SK-N-SH (cell line): ENCODE measurements at regions not wholly inside any gene's neighbourhood (a gene's known extent, or its start where the extent isn't known, plus 50 kb on each side); places are given as distances from the start of the nearest gene placed in this dataset.
"Not testable (repeated sequence)": the region's sequence is repeated elsewhere in the genome, so short reads cannot be mapped to it uniquely, and the experiment has no call there.

Experiments used
- CTCF ChIA-PET: fragments of 300-600, 350-600 bp; formaldehyde crosslinking; extraction: SDS; loops from one replicate; lab custom pipeline; 2021; lab: Yijun Ruan, JAX
- POLR2A ChIA-PET: fragments of 350-600 bp; sonication (Branson Sonifier 250); formaldehyde crosslinking; extraction: SDS; loops from one replicate; lab custom pipeline; 2020; ENCODE audit warnings: antibody characterized with exemption, inconsistent platforms; lab: Yijun Ruan, JAX
- DNase-seq: peaks from one replicate; pipeline ENCODE4 v3.0.0; 2012
- H2AFZ ChIP-seq: fragments of 200-600 bp; sonication (generic); 2 replicates; pipeline ENCODE4 v1.8.1; 2016; ENCODE audit warnings: antibody characterized with exemption, mild to moderate bottlenecking, low read depth
- H3F3A ChIP-seq: fragments of 200-600 bp; sonication (generic); replicated peaks from 2 replicates; pipeline ENCODE3; 2016; ENCODE audit warnings: antibody characterized with exemption, mild to moderate bottlenecking; ENCODE audit not compliant: insufficient read depth
- H3K27ac ChIP-seq, 2 experiments: fragments of 200-500 bp in 1 of 2; fragments of 200-600 bp in 1 of 2; sonication (Bioruptor generic) in 1 of 2; sonication (generic), shearing (Covaris generic) in 1 of 2; 2 replicates each; pipeline versions ENCODE4 v1.5.1 to v1.6.1; 2014 to 2016; ENCODE audit warnings: low read depth in 2 of 2, inconsistent platforms in 1 of 2, low read length in 1 of 2, mild to moderate bottlenecking in 1 of 2, mixed read lengths in 1 of 2
- H3K27me3 ChIP-seq: fragments of 200-600 bp; sonication (generic), shearing (Covaris generic); 2 replicates; pipeline ENCODE4 v1.6.1; 2016; ENCODE audit warnings: mixed run types; ENCODE audit not compliant: insufficient read depth
- H3K36me3 ChIP-seq, 2 experiments: fragments of 200-500 bp in 1 of 2; fragments of 200-600 bp in 1 of 2; sonication (Bioruptor generic) in 1 of 2; sonication (generic) in 1 of 2; replicated peaks in 1 of 2; 2 replicates each; pipeline versions ENCODE3 to v1.5.1; 2014 to 2016; ENCODE audit warnings: low read length in 1 of 2, mild to moderate bottlenecking in 1 of 2; ENCODE audit not compliant: insufficient read depth in 2 of 2, control insufficient read depth in 1 of 2
- H3K4me1 ChIP-seq, 2 experiments: fragments of 200-500 bp in 1 of 2; fragments of 200-600 bp in 1 of 2; sonication (Bioruptor generic) in 1 of 2; sonication (generic), shearing (Covaris generic) in 1 of 2; 2 replicates each; pipeline versions ENCODE4 v1.5.1 to v1.6.1; 2014 to 2016; ENCODE audit warnings: low read depth in 1 of 2, low read length in 1 of 2, mixed run types in 1 of 2; ENCODE audit not compliant: insufficient read depth in 2 of 2, control insufficient read depth in 1 of 2
- H3K4me2 ChIP-seq: fragments of 200-600 bp; sonication (generic), shearing (Covaris generic); 2 replicates; pipeline ENCODE4 v1.6.1; 2017; ENCODE audit warnings: mixed run types
- H3K4me3 ChIP-seq, 2 experiments: fragments of 200-500 bp in 1 of 2; fragments of 200-600 bp in 1 of 2; sonication (Bioruptor generic) in 1 of 2; sonication (generic), shearing (Covaris generic) in 1 of 2; 2 replicates each; pipeline versions ENCODE4 v1.5.1 to v1.8.1; 2014 to 2016; ENCODE audit warnings: low read depth in 2 of 2, inconsistent platforms in 1 of 2, low read length in 1 of 2, mild to moderate bottlenecking in 1 of 2, mixed read lengths in 1 of 2, moderate library complexity in 1 of 2
- H3K79me2 ChIP-seq: fragments of 200-600 bp; sonication (generic); 2 replicates; pipeline ENCODE4 v1.8.1; 2017; ENCODE audit warnings: mild to moderate bottlenecking; ENCODE audit not compliant: insufficient read depth
- H3K9ac ChIP-seq: fragments of 200-600 bp; sonication (generic); 2 replicates; pipeline ENCODE4 v1.6.1; 2017; ENCODE audit warnings: mixed run types
- H3K9me2 ChIP-seq: fragments of 200-600 bp; sonication (generic); 2 replicates; pipeline ENCODE4 v1.6.1; 2017; ENCODE audit warnings: mixed run types
- H3K9me3 ChIP-seq: fragments of 200-600 bp; sonication (generic); 2 replicates; pipeline ENCODE4 v1.6.1; 2017; ENCODE audit warnings: mixed run types, mild to moderate bottlenecking, moderate library complexity
- H4K20me1 ChIP-seq: fragments of 200-600 bp; sonication (generic); 2 replicates; pipeline ENCODE4 v1.6.1; 2017; ENCODE audit warnings: mild to moderate bottlenecking, mixed run types; ENCODE audit not compliant: insufficient read depth
- CTCF ChIP-seq: fragments of 200-600 bp; sonication (generic); IDR thresholded peaks from 2 replicates; pipeline ENCODE4 v1.6.1; 2017; ENCODE audit warnings: antibody characterized with exemption, mild to moderate bottlenecking, moderate library complexity
- EZH2phosphoT487 ChIP-seq: fragments of 200-600 bp; sonication (generic); IDR thresholded peaks from 2 replicates; pipeline ENCODE4 v1.6.1; 2017; ENCODE audit warnings: low read depth, mixed run types, mild to moderate bottlenecking, antibody characterized with exemption, moderate library complexity, borderline replicate concordance
- IRF3 ChIP-seq: fragments of 150-350 bp; IDR thresholded peaks from 2 replicates; pipeline ENCODE4 v1.6.1; 2016; ENCODE audit warnings: mild to moderate bottlenecking, low read depth, low read length
- NFIC ChIP-seq: IDR thresholded peaks from 2 replicates; pipeline ENCODE4 v1.4.0; 2012; ENCODE audit warnings: borderline replicate concordance
- PBX3 ChIP-seq: IDR thresholded peaks from 2 replicates; pipeline ENCODE4; 2012
- POLR2AphosphoS5 ChIP-seq: IDR thresholded peaks from 2 replicates; pipeline ENCODE4 v1.6.1; 2012; ENCODE audit warnings: low read depth, low read length
- RAD21 ChIP-seq: IDR thresholded peaks from 2 replicates; pipeline ENCODE4 v1.6.1; 2012; ENCODE audit warnings: mild to moderate bottlenecking, low read length
- RXRA ChIP-seq: IDR thresholded peaks from 2 replicates; pipeline ENCODE4 v1.4.0; 2012; ENCODE audit warnings: low read depth, mild to moderate bottlenecking, borderline replicate concordance
- SIN3A ChIP-seq: IDR thresholded peaks from 2 replicates; pipeline ENCODE4 v1.6.1; 2012; ENCODE audit warnings: low read depth, mild to moderate bottlenecking, low read length, moderate library complexity, borderline replicate concordance
- USF2 ChIP-seq: fragments of 150-350 bp; IDR thresholded peaks from 2 replicates; pipeline ENCODE4 v1.6.1; 2017; ENCODE audit warnings: antibody characterized with exemption, low read length, low read depth, borderline replicate concordance
- WGBS: methylation state at CpG from one replicate; pipeline ENCODE4 v1.1.6; 2017; ENCODE audit warnings: low lambda C conversion rate; 5-methylcytosine and 5-hydroxymethylcytosine counted together

GRCh38 chr10:84743483-84743882 is 415.1 kb downstream of the CCSER2 start:
- no peak overlapping the region for H3K4me2 ChIP-seq
- H3K4me3 ChIP-seq = no peak overlapping the region
- no peak for TF ChIP-seq PBX3
- peak; percentile 15; the same call in 1 of the 2 replicates for TF ChIP-seq RAD21
- TF ChIP-seq CTCF = peak; percentile 16
- no peaks in the 10 kb centered on the region for H3K27me3 ChIP-seq
- no peak overlapping the region for H2AFZ ChIP-seq
- no peaks in the 10 kb centered on the region for H4K20me1 ChIP-seq
- no peaks in the 10 kb centered on the region; the same call in 1 of the 2 replicates for H3K9me3 ChIP-seq
- DNase-seq = no peak
- H3K27ac ChIP-seq = no peak overlapping the region
- H3F3A ChIP-seq = no peaks in the 10 kb centered on the region
- no peaks in the 10 kb centered on the region for H3K9me2 ChIP-seq
- ChIA-PET CTCF (interaction anchor here (0.9 kb wide), 1 partner anchor 22 kb away, joined by 3 read pairs; no protein-coding TSS in a partner anchor), POLR2A (no interaction called here)
- no peaks in the 10 kb centered on the region for H3K4me1 ChIP-seq
- H3K9ac ChIP-seq = no peak overlapping the region
- no peaks in the 10 kb centered on the region for H3K79me2 ChIP-seq
- no peaks in the 10 kb centered on the region for H3K36me3 ChIP-seq

GRCh38 chr10:84755311-84755710 is 426.9 kb downstream of the CCSER2 start:
- no peaks in the 10 kb centered on the region for H3K27me3 ChIP-seq
- H2AFZ ChIP-seq = no peak overlapping the region
- no peaks in the 10 kb centered on the region for H3K4me1 ChIP-seq
- no peaks in the 10 kb centered on the region for H3K36me3 ChIP-seq
- H3K4me2 ChIP-seq = no peak overlapping the region
- TF ChIP-seq NFIC (no peak), IRF3 (no peak), EZH2phosphoT487 (no peak), POLR2AphosphoS5 (no peak), SIN3A (no peak), USF2 (no peak), RXRA (no peak)
- no peak overlapping the region for H3K4me3 ChIP-seq
- peaks cover 4% of the 10 kb centered on the region; the same call in 1 of the 2 replicates for H3K9me3 ChIP-seq
- H3K9me2 ChIP-seq = no peaks in the 10 kb centered on the region
- no peak for DNase-seq
- ChIA-PET CTCF (interaction anchor here (0.7 to 2.0 kb wide), 3 partner anchors 9 to 39 kb away, joined by 3 to 4 read pairs (median 3); no protein-coding TSS in a partner anchor), POLR2A (no interaction called here)
- no peaks in the 10 kb centered on the region for H4K20me1 ChIP-seq
- WGBS = 33% methylated on average over 7 of the region's 7 CpGs
- no peaks in the 10 kb centered on the region for H3F3A ChIP-seq
- H3K79me2 ChIP-seq = no peaks in the 10 kb centered on the region
- H3K9ac ChIP-seq = no peak overlapping the region
- H3K27ac ChIP-seq = no peak overlapping the region

- H3K9me3 ChIP-seq, H4K20me1 ChIP-seq, H3K9me2 ChIP-seq, H3K4me3 ChIP-seq, H3K4me2 ChIP-seq, H3K9ac ChIP-seq, H3F3A ChIP-seq, H3K27me3 ChIP-seq, DNase-seq, H3K4me1 ChIP-seq, H2AFZ ChIP-seq, H3K27ac ChIP-seq, POLR2A ChIA-PET, H3K36me3 ChIP-seq, CTCF ChIA-PET, H3K79me2 ChIP-seq: not testable (repeated sequence)
- whole genome bisulfite sequencing = 68% methylated on average over 2 of the region's 3 CpGs
These were observed 428.3 kb downstream of the CCSER2 start for GRCh38 chr10:84756653-84757052.

- H3K9ac ChIP-seq, H3F3A ChIP-seq, POLR2A ChIA-PET, H3K27me3 ChIP-seq, H3K36me3 ChIP-seq, H3K4me2 ChIP-seq, H2AFZ ChIP-seq, H4K20me1 ChIP-seq, CTCF ChIA-PET, H3K27ac ChIP-seq, H3K9me3 ChIP-seq, H3K4me1 ChIP-seq, H3K79me2 ChIP-seq, DNase-seq, H3K4me3 ChIP-seq, H3K9me2 ChIP-seq: not testable (repeated sequence)
- 27% methylated on average over 13 of the region's 14 CpGs for WGBS
These were observed 433.7 kb downstream of the CCSER2 start for GRCh38 chr10:84761994-84762614.
